HG03354 (cell line): ENCODE measurements at regions not wholly inside any gene's neighbourhood (a gene's known extent, or its start where the extent isn't known, plus 50 kb on each side); places are given as distances from the start of the nearest gene placed in this dataset.

Experiments used
- ATAC-seq: cut with Tn5 transposase; IDR thresholded peaks from one replicate; pipeline ENCODE4 v1.9.1; 2021; ENCODE audit warnings: mild to moderate bottlenecking; ENCODE audit not compliant: unreplicated experiment, poor library complexity, severe bottlenecking

DNA sequence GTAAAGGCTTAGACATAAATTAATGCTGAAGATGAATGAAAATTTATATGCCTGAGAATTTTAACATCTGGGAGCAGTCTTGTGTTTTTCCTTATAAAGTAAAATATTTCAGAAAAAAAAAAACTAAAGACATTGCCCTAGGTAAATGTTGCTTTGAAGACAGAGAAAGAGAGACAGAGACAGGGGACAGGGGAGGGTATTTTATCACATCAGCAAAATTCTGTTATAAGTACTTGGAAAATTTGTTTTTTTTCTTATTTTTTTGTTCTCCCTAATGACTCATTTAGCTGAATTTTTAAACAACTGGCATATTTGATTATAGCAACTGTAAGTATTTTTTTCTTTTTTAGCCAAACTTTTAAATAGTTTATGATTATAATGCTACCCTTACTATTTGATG, 1540.6 kb upstream of the GBE1 start:
- ATAC-seq: no peak

DNA sequence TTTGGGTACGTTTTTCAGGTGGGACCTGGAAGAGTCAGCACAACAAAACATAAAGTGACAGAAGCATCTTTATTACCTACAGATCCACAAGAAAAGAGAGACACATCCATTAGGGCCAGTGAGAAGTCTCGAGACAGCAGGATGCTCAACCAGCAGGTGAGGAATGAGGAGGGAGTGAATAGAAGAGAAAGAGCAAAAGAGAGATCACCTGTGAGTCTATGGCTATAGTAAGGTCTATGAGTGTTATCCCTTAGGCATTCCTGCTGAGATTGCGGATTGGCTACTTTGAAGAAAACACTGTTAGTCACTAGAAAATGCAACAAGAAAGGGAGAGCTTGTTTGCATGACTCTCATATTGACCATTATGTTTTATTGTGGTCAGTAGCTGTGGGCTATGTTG, 1556.2 kb upstream of the GBE1 start:
- ATAC-seq: no peak

DNA sequence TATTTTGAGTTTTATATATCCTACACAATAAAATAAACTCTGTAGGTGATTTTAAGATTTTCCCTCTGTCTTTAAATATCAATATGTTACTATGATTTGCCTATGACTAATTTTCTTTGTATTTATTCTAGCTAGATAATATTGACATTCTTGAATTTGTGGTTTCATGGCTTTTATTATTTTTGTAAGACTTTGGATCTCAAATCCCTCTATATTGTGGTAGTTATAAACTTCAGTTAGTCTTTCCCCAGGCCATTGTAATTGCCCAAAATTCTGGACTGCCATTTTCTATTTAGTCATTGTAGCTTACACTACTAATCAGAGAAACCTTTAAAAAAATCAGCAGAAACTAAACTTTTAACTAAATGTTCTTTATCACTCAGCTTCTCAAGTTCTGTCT, 1559.3 kb upstream of the GBE1 start:
- no peak for ATAC-seq

DNA sequence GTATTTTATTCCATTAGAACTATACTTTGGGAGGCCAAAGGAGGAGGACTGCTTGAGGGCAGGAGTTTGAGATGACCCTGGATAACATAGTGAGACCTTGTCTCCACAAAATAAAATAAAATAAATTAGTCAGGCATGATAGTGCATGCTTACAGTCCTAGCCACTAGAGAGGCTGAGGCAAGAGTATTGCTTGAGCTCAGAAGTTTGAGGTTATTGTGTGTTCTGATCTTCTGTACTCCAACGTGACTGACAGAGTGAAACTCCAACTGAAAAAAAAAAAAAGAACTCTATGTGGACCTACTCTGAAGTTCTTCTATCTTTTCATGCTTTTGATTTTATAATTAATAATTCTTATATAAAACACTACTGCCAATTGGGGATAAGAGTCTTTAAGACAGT, 1560.0 kb upstream of the GBE1 start:
- no peak for ATAC-seq

DNA sequence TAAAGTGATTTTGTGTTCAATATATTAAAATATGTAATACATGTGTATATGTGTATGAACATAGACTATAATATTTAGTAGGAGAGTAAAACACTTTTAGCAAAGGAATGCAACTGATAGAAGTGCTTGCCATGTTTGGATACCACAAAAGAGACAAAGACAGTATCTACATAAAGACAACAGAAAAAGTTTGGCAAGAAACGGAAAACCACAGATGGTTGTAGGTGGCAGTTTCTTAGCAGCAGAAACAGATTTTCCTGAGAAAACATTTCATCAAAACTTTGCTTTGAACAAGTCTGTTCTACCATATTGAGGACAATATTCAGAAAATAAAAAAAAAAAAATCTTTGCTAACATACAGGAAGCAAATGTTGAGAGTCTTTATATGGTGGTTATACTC, 1560.4 kb upstream of the GBE1 start:
- ATAC-seq: no peak

DNA sequence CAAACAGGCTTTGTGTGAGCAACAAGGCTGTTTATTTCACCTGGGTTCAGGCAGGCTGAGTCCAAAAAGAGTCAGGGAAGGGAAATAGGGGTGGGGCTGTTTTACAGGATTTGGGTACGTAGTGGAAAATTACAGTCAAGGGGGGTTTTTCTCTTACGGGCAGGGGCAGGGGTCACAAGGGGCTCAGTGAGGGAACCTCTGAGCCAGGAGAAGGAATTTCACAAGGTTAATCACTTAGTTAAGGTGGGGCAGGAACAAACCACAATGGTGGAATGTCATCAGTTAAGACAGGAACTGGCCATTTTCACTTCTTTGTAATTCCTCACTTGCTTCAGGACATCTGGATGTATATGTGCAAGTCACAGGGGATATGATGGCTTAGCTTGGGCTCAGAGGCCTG, 1592.8 kb upstream of the GBE1 start:
- ATAC-seq: no peak

DNA sequence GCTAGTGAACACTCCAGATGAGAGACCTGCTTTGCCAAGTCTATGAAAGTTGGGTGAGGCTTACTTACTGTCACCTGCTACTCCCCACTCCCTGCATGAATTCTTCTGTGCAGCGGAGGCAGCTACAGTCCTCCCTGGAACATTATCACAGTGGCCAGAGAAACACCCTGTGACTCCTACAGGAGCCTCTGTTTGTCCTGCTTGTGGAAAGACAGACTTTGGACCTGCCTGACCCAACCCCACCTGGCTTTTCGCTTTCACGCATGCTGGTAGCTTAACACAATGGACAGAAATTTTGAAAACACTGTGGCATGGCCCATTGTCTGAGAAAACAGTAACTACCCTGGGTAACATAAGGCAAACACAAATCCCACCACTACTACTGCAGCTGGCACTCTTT, 1565.5 kb upstream of the CADM2 start:
- no peak for ATAC-seq

DNA sequence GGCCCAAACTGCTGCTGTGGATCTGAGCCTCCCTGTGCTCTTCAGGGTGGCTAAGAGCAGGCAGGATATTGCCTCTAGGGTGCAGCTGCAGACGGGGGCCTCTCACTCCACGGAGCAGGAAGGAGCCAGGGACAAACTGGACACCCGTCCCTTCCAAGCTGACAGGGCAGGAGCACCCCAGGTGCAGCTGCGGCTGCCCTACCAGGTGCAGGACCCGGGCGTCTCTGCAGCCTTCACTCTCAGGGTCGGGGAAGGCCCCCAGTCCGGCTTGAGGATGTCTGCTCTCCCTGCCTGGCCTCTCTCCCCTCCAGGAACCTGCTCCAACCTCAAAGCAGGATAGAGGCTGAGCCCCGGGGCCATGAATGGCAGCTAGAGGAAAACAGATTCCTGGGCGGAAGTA, 1554.9 kb upstream of the CADM2 start:
- ATAC-seq: no peak

DNA sequence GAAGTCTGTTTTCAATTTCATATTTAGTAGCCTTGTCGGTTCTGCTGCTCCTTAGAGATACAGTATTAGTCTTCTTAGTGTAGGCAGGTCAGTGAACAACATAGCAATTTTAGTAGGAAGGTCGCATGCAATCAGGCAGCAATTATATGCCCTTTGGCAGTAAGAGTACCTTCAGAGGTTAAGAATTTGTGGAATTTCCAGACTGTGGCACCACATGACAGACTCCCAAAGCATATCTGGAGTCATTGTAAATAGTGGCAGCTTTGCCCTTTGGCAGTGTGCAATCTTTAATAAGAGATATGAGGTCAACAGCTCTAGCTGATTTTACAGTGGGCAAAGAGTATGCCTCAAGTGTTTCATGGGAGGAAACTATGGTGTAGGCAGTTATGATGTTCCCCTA, 1532.5 kb upstream of the CADM2 start:
- ATAC-seq: no peak

DNA sequence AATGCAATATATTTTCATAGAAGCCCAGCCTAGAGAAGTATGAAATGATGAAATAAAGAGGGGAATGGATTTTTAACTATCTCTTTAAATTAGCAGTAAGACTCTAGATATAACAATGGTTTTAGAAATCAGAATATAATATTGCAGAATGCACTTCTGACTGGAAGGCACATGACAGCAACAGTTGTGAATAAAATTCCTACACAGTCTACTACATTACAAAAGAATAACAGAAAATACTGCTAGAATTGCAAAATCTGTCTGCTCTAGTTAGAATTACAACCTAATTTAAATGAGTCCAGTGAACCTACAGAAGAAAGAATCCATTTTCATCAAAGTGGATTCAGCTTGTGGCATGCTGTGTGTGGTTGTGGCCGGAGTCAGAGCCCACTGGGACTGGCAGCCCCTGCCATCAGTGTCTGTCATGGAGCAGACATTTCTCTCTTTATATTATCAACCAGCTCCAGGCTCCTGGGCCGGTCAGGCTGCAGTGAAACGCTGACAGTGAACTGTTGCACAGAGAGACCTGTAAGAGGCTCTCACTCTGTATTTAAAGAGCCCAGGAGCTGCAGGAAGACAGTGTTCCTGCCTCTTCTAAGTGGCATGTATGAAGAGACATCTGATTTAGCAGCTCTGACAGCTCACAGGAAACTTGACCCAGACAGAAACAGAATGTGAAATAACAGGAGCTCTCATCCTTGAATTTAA, 1523.8 kb upstream of the CADM2 start:
- ATAC-seq: no peak

DNA sequence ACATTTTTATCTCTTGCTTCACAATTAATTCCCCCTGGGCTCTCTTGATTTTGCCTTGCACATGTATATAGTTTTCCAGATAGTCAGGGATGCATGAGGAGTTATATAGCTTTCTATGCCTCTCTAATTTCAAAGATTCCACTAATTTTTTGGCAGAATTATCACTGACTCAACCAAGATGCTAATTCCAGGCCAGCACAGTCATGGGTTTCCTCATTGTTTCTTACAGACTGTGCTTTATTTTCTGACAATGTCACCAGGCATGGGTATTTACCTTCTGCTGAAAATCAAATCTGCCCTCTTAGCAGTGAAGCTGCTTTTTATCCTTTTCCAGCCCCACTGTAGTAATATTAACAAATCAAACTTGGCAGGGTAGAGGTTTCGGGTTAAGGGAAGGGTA, 1520.6 kb upstream of the CADM2 start:
- no peak for ATAC-seq

DNA sequence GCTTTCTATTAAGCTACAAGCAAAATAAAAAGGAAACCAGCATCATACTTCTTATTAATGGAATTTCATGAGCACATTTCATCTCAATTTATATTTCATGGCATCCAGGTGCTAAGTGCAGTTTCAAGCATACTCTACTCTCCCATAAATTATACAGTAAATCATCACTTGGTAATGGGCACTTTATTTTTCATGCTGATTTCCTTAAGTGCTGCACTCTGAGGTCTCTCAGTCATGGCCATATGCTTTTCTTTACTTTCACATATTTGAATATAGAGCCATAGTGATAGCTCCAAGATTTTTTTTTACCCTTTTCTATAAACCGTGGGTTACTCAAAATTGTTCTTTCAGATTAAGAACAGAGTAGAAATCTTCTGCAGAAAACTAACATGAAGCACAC, 1505.7 kb upstream of the CADM2 start:
- no peak for ATAC-seq

DNA sequence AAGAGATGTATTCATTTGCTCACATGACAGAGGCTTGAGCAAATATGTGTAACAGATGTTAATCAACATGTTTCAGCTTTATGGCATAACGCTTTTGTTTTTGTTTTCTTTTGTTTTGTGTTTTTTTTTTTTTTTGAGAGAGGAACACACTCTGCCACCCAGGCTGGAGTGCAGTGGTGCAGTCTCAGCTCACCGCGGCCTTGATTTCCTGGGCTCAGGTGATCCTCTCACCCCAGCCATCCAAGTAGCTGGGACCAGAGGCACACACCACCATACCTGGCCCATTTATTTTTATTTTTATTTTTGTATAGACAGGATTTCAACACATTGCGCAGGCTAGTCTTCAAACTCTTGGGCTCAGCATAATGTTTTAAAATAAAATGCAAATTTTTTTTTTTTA, 1504.4 kb upstream of the CADM2 start:
- ATAC-seq: no peak

DNA sequence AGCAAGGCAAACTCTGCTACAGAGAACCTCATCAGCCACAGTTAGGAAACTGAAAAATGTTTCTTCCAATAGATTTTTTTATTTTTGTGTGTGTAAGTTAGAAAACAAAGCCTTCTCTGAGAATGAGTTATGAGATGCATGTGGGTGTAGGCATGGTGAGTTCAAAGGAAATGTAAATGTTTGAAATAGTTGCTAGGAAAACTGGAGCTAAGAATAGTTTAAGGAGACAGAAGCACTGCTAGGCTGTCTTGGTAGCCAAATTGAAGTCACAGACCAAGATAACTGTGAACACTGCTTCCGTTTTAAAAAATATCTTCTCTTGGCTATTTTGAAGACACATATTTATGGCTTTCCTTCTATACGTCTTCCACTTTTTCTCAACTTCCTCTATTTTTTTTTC, 1501.2 kb upstream of the CADM2 start:
- ATAC-seq: no peak

DNA sequence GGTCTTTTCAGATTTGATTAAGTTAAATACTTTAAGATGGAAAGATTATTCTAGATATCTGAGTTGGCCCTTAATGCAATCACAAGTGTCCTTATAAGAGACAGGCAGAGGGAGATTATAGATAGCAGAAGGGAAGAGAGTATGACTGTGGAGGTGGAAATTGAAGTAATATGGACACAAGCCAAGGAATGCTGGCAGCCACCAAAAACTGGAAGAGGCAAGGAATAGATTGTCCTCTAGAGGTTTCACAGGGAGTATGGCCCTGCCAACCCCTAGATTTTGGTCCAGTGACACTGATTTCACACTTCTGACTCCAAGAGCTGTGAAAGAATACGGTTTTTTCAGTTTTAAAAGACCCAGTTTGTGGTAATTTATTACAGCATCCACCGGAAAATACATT, 1498.7 kb upstream of the CADM2 start:
- no peak for ATAC-seq

DNA sequence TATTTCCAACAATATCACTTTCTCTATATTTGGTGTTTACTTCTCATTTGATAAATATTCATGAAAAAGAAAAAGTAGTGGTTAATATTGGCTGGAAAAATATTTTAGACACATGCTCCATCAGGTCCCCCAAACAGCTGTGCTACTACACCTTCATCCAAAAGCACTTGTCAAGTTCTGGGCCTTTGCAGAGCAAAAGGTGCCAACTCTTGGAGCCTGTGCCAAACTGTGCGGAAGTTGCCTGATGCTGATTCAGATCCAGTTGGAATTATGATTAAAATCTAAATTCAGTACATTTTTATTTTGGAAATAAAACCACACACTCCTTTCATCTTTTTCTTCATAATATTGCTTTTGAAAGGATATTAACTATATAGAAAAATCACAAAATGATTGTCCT, 1497.4 kb upstream of the CADM2 start:
- ATAC-seq: no peak

DNA sequence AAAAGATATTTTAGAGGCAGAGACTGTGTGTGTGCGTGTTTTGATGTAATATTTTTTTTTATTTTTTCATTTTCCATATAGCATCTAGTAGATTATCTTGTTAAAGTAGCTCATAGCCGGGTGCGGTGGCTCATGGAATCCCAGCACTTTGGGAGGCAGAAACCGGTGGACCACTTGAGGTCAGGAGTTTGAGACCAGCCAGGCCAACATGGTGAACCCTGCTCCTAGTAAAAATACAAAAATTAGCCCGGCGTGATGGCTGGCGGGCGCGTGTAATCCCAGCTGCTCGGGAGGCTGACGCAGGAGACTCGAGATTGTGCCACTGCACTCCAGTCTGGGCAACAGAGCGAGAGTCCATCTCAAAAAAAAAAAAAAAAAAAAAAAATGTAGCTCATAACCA, 1481.2 kb upstream of the CADM2 start:
- ATAC-seq: no peak

DNA sequence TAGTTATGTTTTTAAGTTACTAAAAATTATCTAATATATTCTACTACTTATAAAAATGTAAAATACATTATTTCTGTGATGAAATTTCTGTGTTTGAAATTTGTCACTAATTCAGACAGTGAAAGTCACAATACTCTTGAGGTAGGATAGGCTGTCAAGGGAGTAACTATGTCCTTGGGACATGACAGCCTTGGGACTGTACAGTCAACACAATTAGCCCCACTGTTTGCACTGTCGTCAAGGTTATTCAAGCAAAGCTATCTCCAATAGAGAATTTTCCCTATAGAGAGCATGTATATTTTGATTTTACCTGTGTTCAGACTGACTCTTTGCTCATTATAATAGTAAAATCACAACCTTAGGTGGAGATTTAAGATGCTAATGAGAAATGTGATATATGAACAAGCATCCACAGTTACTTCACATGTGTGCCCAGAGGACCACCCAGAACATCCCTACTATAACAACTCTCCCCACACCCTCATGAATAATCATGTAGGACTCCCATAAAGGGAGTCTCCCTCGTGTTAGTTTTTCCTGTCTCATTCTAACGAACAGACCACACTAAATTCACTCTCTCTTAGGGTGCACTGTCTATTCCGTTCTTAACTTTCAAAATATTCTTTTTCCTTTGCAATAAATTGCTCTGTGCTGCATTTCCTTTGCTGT, 1476.3 kb upstream of the CADM2 start:
- no peak for ATAC-seq

DNA sequence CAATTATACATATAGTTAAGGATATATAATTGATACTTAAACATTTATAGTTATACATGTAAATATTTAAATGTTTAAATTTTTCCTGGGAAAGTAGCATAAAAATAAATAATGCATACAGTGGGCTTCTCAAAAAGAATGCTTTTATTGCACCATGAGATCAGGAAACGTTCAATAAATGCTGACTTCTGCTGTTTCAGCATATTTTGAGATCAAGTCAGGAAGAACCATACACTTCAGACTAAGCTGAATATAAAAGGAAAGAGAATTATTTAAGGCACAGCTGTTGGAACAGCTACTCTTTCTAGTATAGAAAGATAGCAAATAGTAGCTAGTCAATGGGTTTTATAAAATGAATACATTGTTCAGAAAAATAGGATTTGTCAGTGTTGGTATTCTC, 1462.3 kb upstream of the CADM2 start:
- no peak for ATAC-seq

DNA sequence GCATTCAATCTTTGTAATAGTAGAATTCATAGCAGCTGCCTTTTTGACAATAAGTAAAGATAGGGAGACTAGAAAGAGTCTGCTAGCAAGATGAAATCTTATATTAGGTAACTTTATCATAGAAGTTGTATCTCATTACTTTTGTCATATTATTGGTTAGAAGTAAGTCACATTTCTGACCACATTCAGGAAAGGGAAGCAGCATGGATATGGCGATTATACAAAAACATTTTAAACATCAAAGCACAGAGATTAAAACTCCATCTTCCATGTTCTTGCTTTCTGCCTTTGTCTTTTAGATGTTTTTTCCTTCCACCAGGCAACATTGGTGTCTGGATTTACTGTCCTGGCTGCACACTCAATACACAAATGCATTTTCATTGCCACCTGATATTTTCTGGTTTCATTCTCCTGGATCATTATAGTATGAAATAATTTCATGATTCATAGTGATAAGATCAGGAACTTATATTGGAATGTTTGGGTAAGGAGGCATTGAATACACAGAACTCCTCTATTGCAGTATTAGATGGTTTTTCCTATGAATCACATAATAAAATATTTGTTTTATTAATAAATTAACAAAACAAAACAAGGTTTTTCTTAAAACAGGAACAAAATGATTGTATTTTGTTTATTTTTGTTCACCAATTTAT, 1460.3 kb upstream of the CADM2 start:
- ATAC-seq: no peak

DNA sequence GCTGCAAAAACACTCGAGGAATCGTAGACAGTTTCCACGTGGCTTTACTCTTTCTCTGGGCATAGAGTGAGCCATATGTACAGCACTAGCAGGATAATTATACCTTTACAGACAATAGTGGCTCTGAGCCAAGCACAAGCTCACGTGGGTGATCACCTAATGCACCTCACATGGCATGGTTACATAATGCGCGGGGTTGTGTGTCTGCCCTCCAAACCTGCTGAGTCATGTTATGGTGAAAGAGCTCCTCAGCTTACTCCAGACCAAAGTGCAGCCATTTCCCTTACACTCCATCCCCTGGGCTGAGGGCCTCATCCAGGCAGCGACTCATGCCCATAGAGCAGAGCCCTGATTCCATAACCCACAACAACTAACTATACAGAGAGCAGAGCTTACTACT, 1458.4 kb upstream of the CADM2 start:
- ATAC-seq: no peak
